ENCODE measurements at regions not wholly inside any gene's neighbourhood (a gene's known extent, or its start where the extent isn't known, plus 50 kb on each side); places are given as distances from the start of the nearest gene placed in this dataset.

GRCh38 chr3:87792534-87793336 is 266.1 kb downstream of the CGGBP1 start, which contains the start of gene HTR1F (continued):
- no peak for TF ChIP-seq FOXO4 (CRISPR knock-in tag; IDR thresholded peaks at IDR 0.05)
- peak; percentile 63 for TF ChIP-seq CXXC5 (CRISPR knock-in tag; IDR thresholded peaks at IDR 0.05)
- no peak for TF ChIP-seq PYGO2 (tag; IDR thresholded peaks at IDR 0.05)
- TF ChIP-seq E2F8 (IDR thresholded peaks at IDR 0.05; ENCODE audit: low read depth, partially characterized antibody): no peak
- TF ChIP-seq MAFF (IDR thresholded peaks at IDR 0.05; ENCODE audit: low read length): no peak
- no peak for TF ChIP-seq ZNF311 (CRISPR knock-in tag; IDR thresholded peaks at IDR 0.05)
- TF ChIP-seq YY1 (IDR thresholded peaks at IDR 0.05; ENCODE audit: borderline replicate concordance in 1 of 3, control insufficient read depth in 1 of 3, extremely low read depth in 1 of 3, insufficient read depth in 3 of 3, insufficient read length in 1 of 3, insufficient replicate concordance in 2 of 3, low read depth in 1 of 3, low read length in 2 of 3): peak in 2 of 3 experiments; percentile 14 to 38
- no peak for TF ChIP-seq MECOM (CRISPR knock-in tag; IDR thresholded peaks at IDR 0.05)
- TF ChIP-seq TSC22D4 (tag; IDR thresholded peaks at IDR 0.05): no peak
- TF ChIP-seq REST (IDR thresholded peaks at IDR 0.05; ENCODE audit: borderline replicate concordance): peak; percentile 46; the same call in 1 of the 2 replicates
- no peak for TF ChIP-seq REST (CRISPR knock-in tag; IDR thresholded peaks at IDR 0.05; ENCODE audit: low read depth)
- TF ChIP-seq CBFB (CRISPR knock-in tag; IDR thresholded peaks at IDR 0.05): no peak
- no peak for TF ChIP-seq BRCA1 (IDR thresholded peaks at IDR 0.05)
- TF ChIP-seq BRCA1 (CRISPR knock-in tag; IDR thresholded peaks at IDR 0.05): no peak
- no peak for TF ChIP-seq CGGBP1 (CRISPR knock-in tag; IDR thresholded peaks at IDR 0.05)
